Hematopoietic multipotent progenitor cell treated with erythropoietin and hydrocortisone succinate and interleukin-3 and kit ligand, for 15 days (in vitro differentiated cells): ENCODE measurements at regions not wholly inside any gene's neighbourhood (a gene's known extent, or its start where the extent isn't known, plus 50 kb on each side); places are given as distances from the start of the nearest gene placed in this dataset.
"Not testable (repeated sequence)": the region's sequence is repeated elsewhere in the genome, so short reads cannot be mapped to it uniquely, and the experiment has no call there.

Experiments
- DNase-seq: peaks from one replicate; pipeline ENCODE4 v3.0.0-alpha.2; 2015; ENCODE audit warnings: low spot score

GRCh38 chrX:18003876-18004275 is 142.8 kb upstream of the RAI2 start:
- DNase-seq = no peak

GRCh38 chrX:18002791-18003190 is 141.7 kb upstream of the RAI2 start:
- no peak for DNase-seq

- no peak for DNase-seq
Measured at GRCh38 chrX:17994429-17994828, 133.3 kb upstream of the RAI2 start.

- DNase-seq = no peak
Measured at GRCh38 chrX:17993062-17993461, 132.0 kb upstream of the RAI2 start.

- no peak for DNase-seq
Measured at GRCh38 chrX:17990532-17990931, 129.4 kb upstream of the RAI2 start.

GRCh38 chrX:17987783-17988182 is 126.7 kb upstream of the RAI2 start:
- no peak for DNase-seq

- no peak for DNase-seq
Measured at GRCh38 chrX:17986977-17987376, 125.9 kb upstream of the RAI2 start.

- DNase-seq = no peak
Measured at GRCh38 chrX:17986440-17986839, 125.3 kb upstream of the RAI2 start.

GRCh38 chrX:17984415-17984814 is 123.3 kb upstream of the RAI2 start:
- DNase-seq = no peak

GRCh38 chrX:17983389-17983788 is 122.3 kb upstream of the RAI2 start:
- DNase-seq = no peak

- DNase-seq = no peak
Measured at GRCh38 chrX:17977696-17978095, 116.6 kb upstream of the RAI2 start.

GRCh38 chrX:17976955-17977354 is 115.9 kb upstream of the RAI2 start:
- DNase-seq = no peak

GRCh38 chrX:17975349-17975748 is 114.3 kb upstream of the RAI2 start:
- DNase-seq = not testable (repeated sequence)

- no peak for DNase-seq
Measured at GRCh38 chrX:17968367-17968766, 107.3 kb upstream of the RAI2 start.

- DNase-seq = no peak
Measured at GRCh38 chrX:17967888-17968287, 106.8 kb upstream of the RAI2 start.

- no peak for DNase-seq
Measured at GRCh38 chrX:17964871-17965270, 103.8 kb upstream of the RAI2 start.

GRCh38 chrX:17960891-17961290 is 99.8 kb upstream of the RAI2 start:
- no peak for DNase-seq

GRCh38 chrX:17944833-17945497 is 83.9 kb upstream of the RAI2 start:
- DNase-seq = peak; percentile 5

- DNase-seq = not testable (repeated sequence)
Measured at GRCh38 chrX:17941171-17941570, 80.1 kb upstream of the RAI2 start.

- no peak for DNase-seq
Measured at GRCh38 chrX:17939724-17940123, 78.6 kb upstream of the RAI2 start.

GRCh38 chrX:17933856-17934255 is 72.8 kb upstream of the RAI2 start:
- no peak for DNase-seq

GRCh38 chrX:17932781-17933180 is 71.7 kb upstream of the RAI2 start:
- no peak for DNase-seq

GRCh38 chrX:17931855-17932254 is 70.8 kb upstream of the RAI2 start:
- no peak for DNase-seq

GRCh38 chrX:17930850-17931249 is 69.8 kb upstream of the RAI2 start:
- DNase-seq = no peak

- DNase-seq = peak; percentile 3
Measured at GRCh38 chrX:17923546-17923945, 62.4 kb upstream of the RAI2 start.
